Chondrocyte (in vitro differentiated cells): ENCODE measurements at regions not wholly inside any gene's neighbourhood (a gene's known extent, or its start where the extent isn't known, plus 50 kb on each side); places are given as distances from the start of the nearest gene placed in this dataset.

Source experiments
- DNase-seq: peaks from one replicate; pipeline ENCODE4 v3.0.0; 2021; ENCODE audit warnings: mixed read lengths, low spot score
- H3K27ac Mint-ChIP-seq: one replicate; pipeline ENCODE4 v1.8.0; 2021; ENCODE audit warnings: mild to moderate bottlenecking, moderate library complexity, mixed read lengths; ENCODE audit not compliant: unreplicated experiment
- H3K27me3 Mint-ChIP-seq: 2 replicates; pipeline ENCODE4 v1.8.0; 2021; ENCODE audit warnings: low read depth, mixed read lengths
- H3K36me3 Mint-ChIP-seq: 2 replicates; pipeline ENCODE4 v1.8.0; 2021; ENCODE audit warnings: low read depth, mixed read lengths
- H3K4me1 Mint-ChIP-seq: 2 replicates; pipeline ENCODE4 v1.8.0; 2021; ENCODE audit warnings: low read depth, mild to moderate bottlenecking, mixed read lengths
- H3K4me3 Mint-ChIP-seq: one replicate; pipeline ENCODE4 v1.8.0; 2021; ENCODE audit warnings: mild to moderate bottlenecking, moderate library complexity, mixed read lengths; ENCODE audit not compliant: unreplicated experiment
- H3K9me3 Mint-ChIP-seq: 2 replicates; pipeline ENCODE4 v1.8.0; 2021; ENCODE audit warnings: low read depth, mixed read lengths
- CTCF ChIP-seq: fragments of 200-600 bp; sonication (generic); IDR thresholded peaks from 2 replicates; pipeline ENCODE4 v1.5.0; 2021; ENCODE audit warnings: antibody characterized with exemption, mild to moderate bottlenecking, moderate library complexity

- Mint-ChIP-seq H3K4me3 (no peak overlapping the region), H3K27me3 (no peaks in the 10 kb centered on the region), H3K36me3 (no peaks in the 10 kb centered on the region), H3K9me3 (peaks cover 2% of the 10 kb centered on the region), H3K27ac (no peak overlapping the region), H3K4me1 (no peaks in the 10 kb centered on the region)
- no peak for TF ChIP-seq CTCF
- DNase-seq = no peak
These were observed 720.8 kb upstream of the ADAMTS16 start for GRCh38 chr5:4419281-4419680.

GRCh38 chr5:4420177-4420576 is 720.0 kb upstream of the ADAMTS16 start:
- no peak overlapping the region for H3K4me3 Mint-ChIP-seq
- no peak for DNase-seq
- no peak for TF ChIP-seq CTCF
- H3K36me3 Mint-ChIP-seq = no peaks in the 10 kb centered on the region
- no peaks in the 10 kb centered on the region for H3K9me3 Mint-ChIP-seq
- H3K4me1 Mint-ChIP-seq = no peaks in the 10 kb centered on the region
- H3K27me3 Mint-ChIP-seq = no peaks in the 10 kb centered on the region
- no peak overlapping the region for H3K27ac Mint-ChIP-seq

GRCh38 chr5:4420681-4421080 is 719.4 kb upstream of the ADAMTS16 start:
- Mint-ChIP-seq H3K27ac (no peak overlapping the region), H3K4me3 (no peak overlapping the region), H3K27me3 (no peaks in the 10 kb centered on the region), H3K9me3 (no peaks in the 10 kb centered on the region), H3K36me3 (no peaks in the 10 kb centered on the region), H3K4me1 (no peaks in the 10 kb centered on the region)
- no peak for TF ChIP-seq CTCF
- DNase-seq = no peak

GRCh38 chr5:4422247-4422646 is 717.9 kb upstream of the ADAMTS16 start:
- Mint-ChIP-seq H3K9me3 (no peaks in the 10 kb centered on the region), H3K4me3 (no peak overlapping the region), H3K4me1 (no peaks in the 10 kb centered on the region), H3K36me3 (no peaks in the 10 kb centered on the region), H3K27me3 (no peaks in the 10 kb centered on the region), H3K27ac (no peak overlapping the region)
- TF ChIP-seq CTCF = no peak
- DNase-seq = no peak

- Mint-ChIP-seq H3K27me3 (no peaks in the 10 kb centered on the region), H3K4me3 (no peak overlapping the region), H3K9me3 (peaks cover 3% of the 10 kb centered on the region), H3K36me3 (no peaks in the 10 kb centered on the region), H3K27ac (no peak overlapping the region), H3K4me1 (no peaks in the 10 kb centered on the region)
- DNase-seq = no peak
- TF ChIP-seq CTCF = no peak
These were observed 715.2 kb upstream of the ADAMTS16 start for GRCh38 chr5:4424895-4425294.
